ENCODE measurements at regions not wholly inside any gene's neighbourhood (a gene's known extent, or its start where the extent isn't known, plus 50 kb on each side); places are given as distances from the start of the nearest gene placed in this dataset.

GRCh38 chr18:39806525-39806924, 2148.5 kb upstream of the PIK3C3 start:
- in situ Hi-C loops (cut with HindIII; ENCODE audit: low sequenced_read_pairs), result no loop called here

DNA sequence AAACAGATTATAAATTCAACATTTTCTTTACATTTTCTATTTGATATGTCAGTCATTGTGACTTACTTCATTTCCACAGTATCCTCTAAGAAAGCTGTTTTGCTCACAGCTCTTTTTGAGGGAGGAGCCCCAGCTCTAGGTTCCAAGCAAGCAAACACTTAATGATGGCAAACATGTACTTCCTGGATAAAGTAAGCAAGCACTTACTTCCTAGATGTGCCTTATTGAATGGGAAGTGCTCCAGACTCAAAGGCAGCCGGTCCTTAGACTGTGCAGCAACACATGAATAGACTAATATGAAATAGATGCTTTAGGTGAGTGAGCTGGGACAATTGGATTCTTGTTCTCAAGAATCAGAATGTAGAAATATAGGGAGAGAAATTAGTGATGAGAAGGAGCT, 2149.8 kb upstream of the PIK3C3 start:
- in situ Hi-C loops (cut with HindIII; ENCODE audit: low sequenced_read_pairs), result no loop called here

- in situ Hi-C loops (cut with HindIII; ENCODE audit: low sequenced_read_pairs), result no loop called here
Observed at GRCh38 chr18:39802648-39803229, 2152.3 kb upstream of the PIK3C3 start.

GRCh38 chr18:39801848-39802247, 2153.2 kb upstream of the PIK3C3 start:
- in situ Hi-C loops (cut with HindIII; ENCODE audit: low sequenced_read_pairs), result no loop called here

- in situ Hi-C loops (cut with HindIII; ENCODE audit: low sequenced_read_pairs), result no loop called here
Observed at GRCh38 chr18:39801010-39801409, 2154.0 kb upstream of the PIK3C3 start.

- in situ Hi-C loops (cut with HindIII; ENCODE audit: low sequenced_read_pairs), result no loop called here
Observed at GRCh38 chr18:39799006-39799405, 2156.0 kb upstream of the PIK3C3 start.

GRCh38 chr18:39796393-39796792, 2158.6 kb upstream of the PIK3C3 start:
- in situ Hi-C loops (cut with HindIII; ENCODE audit: low sequenced_read_pairs), result no loop called here

DNA sequence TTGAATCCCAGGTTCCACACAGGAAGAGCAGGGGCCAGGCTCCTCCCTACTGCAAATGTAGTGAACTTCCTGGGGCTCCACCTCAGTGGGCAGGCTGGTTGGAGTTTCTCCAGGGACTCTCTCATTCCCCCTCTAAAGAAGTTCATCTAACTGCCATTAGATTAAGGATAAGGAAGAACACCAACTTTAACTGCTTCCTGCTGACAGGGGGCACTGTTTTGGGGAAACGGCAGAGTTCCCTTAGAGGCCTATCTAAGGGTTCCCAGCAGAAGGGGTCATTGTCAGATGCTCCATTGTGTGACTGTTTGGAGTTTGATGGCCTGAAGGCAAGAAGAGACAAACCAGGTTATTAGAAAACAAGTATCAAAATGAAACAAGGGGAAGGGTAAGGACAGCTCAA, 2159.7 kb upstream of the PIK3C3 start:
- in situ Hi-C loops (cut with HindIII; ENCODE audit: low sequenced_read_pairs), result no loop called here

- in situ Hi-C loops (cut with HindIII; ENCODE audit: low sequenced_read_pairs), result no loop called here
Observed at GRCh38 chr18:39793609-39794008, 2161.4 kb upstream of the PIK3C3 start.

GRCh38 chr18:39788383-39788782, 2166.7 kb upstream of the PIK3C3 start:
- in situ Hi-C loops (cut with HindIII; ENCODE audit: low sequenced_read_pairs), result no loop called here

- in situ Hi-C loops (cut with HindIII; ENCODE audit: low sequenced_read_pairs), result no loop called here
Observed at GRCh38 chr18:39786477-39786876, 2168.6 kb upstream of the PIK3C3 start.

GRCh38 chr18:39784541-39784940, 2170.5 kb upstream of the PIK3C3 start:
- in situ Hi-C loops (cut with HindIII; ENCODE audit: low sequenced_read_pairs), result no loop called here

DNA sequence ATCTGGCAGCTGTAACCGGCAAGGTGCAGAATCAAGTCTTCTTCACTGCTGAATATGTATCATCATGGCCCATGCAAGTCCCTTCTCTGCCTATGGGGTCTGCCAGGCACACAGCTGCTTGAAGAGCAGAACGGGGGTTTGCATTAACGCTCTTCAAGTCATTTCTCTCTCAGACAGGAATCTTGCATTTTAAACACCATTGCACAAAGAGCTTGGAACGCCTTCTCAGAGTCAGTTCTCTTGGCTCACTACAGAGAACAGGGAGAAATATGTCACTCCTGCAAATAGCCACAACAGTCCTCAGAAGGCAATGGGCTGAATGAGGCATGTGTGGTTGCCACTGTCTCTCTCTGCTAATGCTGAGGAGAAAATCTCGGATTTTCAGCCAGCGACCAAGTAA, 2173.5 kb upstream of the PIK3C3 start:
- in situ Hi-C loops (cut with HindIII; ENCODE audit: low sequenced_read_pairs), result no loop called here

GRCh38 chr18:39780774-39781173, 2174.3 kb upstream of the PIK3C3 start:
- in situ Hi-C loops (cut with HindIII; ENCODE audit: low sequenced_read_pairs), result no loop called here

- in situ Hi-C loops (cut with HindIII; ENCODE audit: low sequenced_read_pairs), result no loop called here
Observed at GRCh38 chr18:39779926-39780325, 2175.1 kb upstream of the PIK3C3 start.

GRCh38 chr18:39776766-39777165, 2178.3 kb upstream of the PIK3C3 start:
- in situ Hi-C loops (cut with HindIII; ENCODE audit: low sequenced_read_pairs), result no loop called here

GRCh38 chr18:39774957-39775598, 2180.0 kb upstream of the PIK3C3 start:
- in situ Hi-C loops (cut with HindIII; ENCODE audit: low sequenced_read_pairs), result no loop called here

DNA sequence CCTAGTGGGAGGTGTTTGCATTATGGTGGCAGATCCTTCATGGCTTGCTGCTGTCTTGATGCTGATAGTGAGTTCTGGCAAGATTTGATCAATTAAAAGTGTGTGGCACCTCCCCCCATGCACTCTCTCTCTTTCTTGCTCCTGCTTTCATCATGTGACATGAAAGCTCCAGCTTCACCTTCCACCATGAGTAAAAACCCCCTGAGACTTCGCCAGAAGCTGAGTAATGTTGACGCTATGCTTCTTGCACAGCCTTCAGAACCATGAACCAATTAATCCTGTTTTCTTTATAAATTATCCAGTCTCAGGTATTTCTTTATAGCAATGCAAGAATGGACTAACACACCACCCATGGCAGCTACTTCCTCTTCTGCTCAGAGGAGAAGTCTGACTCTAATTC, 2181.4 kb upstream of the PIK3C3 start:
- in situ Hi-C loops (cut with HindIII; ENCODE audit: low sequenced_read_pairs), result no loop called here

DNA sequence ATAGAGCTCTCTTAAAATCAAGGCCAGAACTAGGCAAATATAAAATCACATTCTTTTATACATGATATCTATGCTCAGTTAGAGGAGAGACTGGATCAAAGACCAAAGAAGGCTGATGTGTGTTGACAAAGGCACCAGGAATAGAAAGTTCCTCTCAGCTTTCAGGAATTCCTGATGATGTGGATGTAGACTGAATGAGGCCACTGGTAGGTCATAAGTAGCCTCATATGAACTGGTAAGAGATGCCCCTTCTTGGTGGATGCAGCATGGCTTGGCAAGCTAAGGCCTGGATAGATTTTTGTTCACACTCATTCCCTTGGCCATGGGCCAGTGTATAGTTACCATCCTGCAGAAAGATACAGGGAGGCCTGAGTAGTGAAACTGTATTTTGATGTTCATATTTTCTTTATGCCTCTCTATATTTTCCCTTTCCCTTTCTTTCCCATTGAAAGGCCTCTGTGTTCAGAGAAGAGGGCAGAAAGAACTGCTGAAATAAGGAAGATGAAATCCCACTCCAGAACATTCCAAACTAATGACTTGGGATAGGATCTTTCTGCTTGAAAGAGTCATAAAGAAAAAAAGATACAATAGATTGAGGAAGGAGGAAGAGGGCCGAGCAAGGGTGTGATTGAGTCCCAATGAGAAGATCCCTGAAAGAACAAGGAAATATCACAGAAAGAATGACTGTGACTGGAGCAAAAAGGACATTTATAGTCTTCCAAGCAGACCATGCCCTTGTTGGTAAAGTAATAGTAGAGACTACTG, 2182.7 kb upstream of the PIK3C3 start:
- in situ Hi-C loops (cut with HindIII; ENCODE audit: low sequenced_read_pairs), result no loop called here

- in situ Hi-C loops (cut with HindIII; ENCODE audit: low sequenced_read_pairs), result no loop called here
Observed at GRCh38 chr18:39770399-39770798, 2184.6 kb upstream of the PIK3C3 start.

GRCh38 chr18:39764873-39765272, 2190.2 kb upstream of the PIK3C3 start:
- in situ Hi-C loops (cut with HindIII; ENCODE audit: low sequenced_read_pairs), result no loop called here

DNA sequence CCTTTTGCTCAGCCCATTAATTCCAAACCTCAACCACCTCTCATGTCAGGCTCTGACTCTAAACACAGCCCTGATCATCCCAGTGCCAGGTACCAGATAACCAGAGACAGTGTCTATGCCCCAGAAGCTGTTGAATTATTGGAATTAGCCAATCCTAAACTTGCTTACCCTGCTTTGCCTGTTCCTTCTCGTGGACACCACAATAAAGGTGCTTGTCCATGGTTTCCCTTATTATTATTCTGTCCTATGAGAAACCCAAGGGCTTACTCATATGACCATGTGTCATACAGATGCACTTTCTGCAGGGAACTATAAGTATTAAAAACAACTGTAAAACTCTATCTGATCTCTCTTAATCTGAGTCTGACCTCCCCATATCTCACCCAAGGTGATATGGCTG, 2193.8 kb upstream of the PIK3C3 start:
- in situ Hi-C loops (cut with HindIII; ENCODE audit: low sequenced_read_pairs), result no loop called here

Measured in DLD1 (cell line).